Loucy (cell line): ENCODE measurements at regions not wholly inside any gene's neighbourhood (a gene's known extent, or its start where the extent isn't known, plus 50 kb on each side); places are given as distances from the start of the nearest gene placed in this dataset.

ENCODE experiments used
- H2AFZ ChIP-seq: fragments of 200-600 bp; sonication (generic); 2 replicates; pipeline ENCODE4 v1.6.0; 2016; ENCODE audit warnings: antibody characterized with exemption, mild to moderate bottlenecking, low read length, moderate library complexity
- H3F3A ChIP-seq: fragments of 200-600 bp; 2 replicates; pipeline ENCODE4 v1.6.0; 2016; ENCODE audit warnings: antibody characterized with exemption, low read depth, mild to moderate bottlenecking
- H3K27me3 ChIP-seq: fragments of 200-600 bp; sonication (generic); 2 replicates; pipeline ENCODE4 v1.6.1; 2014; ENCODE audit warnings: low read length, mild to moderate bottlenecking; ENCODE audit not compliant: insufficient read depth, poor library complexity, severe bottlenecking
- H3K36me3 ChIP-seq: fragments of 200-600 bp; sonication (generic); 2 replicates; pipeline ENCODE4 v1.6.1; 2016; ENCODE audit warnings: low read length; ENCODE audit not compliant: insufficient read depth
- H3K4me1 ChIP-seq: fragments of 200-600 bp; sonication (generic); 2 replicates; pipeline ENCODE4 v1.5.1; 2014; ENCODE audit warnings: low read length, mild to moderate bottlenecking; ENCODE audit not compliant: insufficient read depth, poor library complexity, severe bottlenecking
- H3K4me2 ChIP-seq: fragments of 200-600 bp; sonication (generic); 2 replicates; pipeline ENCODE4 v1.6.0; 2014; ENCODE audit warnings: antibody characterized with exemption, low read length, low read depth, mild to moderate bottlenecking; ENCODE audit not compliant: poor library complexity, severe bottlenecking
- H3K4me3 ChIP-seq: fragments of 200-600 bp; sonication (generic); 2 replicates; pipeline ENCODE4 v1.5.1; 2014; ENCODE audit warnings: low read length, mild to moderate bottlenecking, mixed read lengths; ENCODE audit not compliant: poor library complexity, severe bottlenecking
- H3K79me2 ChIP-seq: fragments of 200-600 bp; sonication (generic); 2 replicates; pipeline ENCODE4 v1.6.1; 2014; ENCODE audit warnings: low read length; ENCODE audit not compliant: insufficient read depth
- H3K9ac ChIP-seq: fragments of 200-600 bp; sonication (generic); 2 replicates; pipeline ENCODE4 v1.6.0; 2014; ENCODE audit warnings: mild to moderate bottlenecking, low read depth, low read length, moderate library complexity; ENCODE audit not compliant: poor library complexity, severe bottlenecking
- H3K9me2 ChIP-seq: fragments of 200-600 bp; sonication (generic); replicated peaks from 2 replicates; pipeline ENCODE4 v1.6.1; 2016; ENCODE audit warnings: low read depth, low read length, mixed read lengths
- H3K9me3 ChIP-seq: fragments of 200-600 bp; sonication (generic); 2 replicates; pipeline ENCODE4 v1.6.1; 2014; ENCODE audit warnings: mild to moderate bottlenecking, antibody characterized with exemption, low read length, low read depth; ENCODE audit not compliant: insufficient read depth
- H4K20me1 ChIP-seq: fragments of 200-600 bp; sonication (generic); 2 replicates; pipeline ENCODE4 v1.6.0; 2014; ENCODE audit warnings: antibody characterized with exemption, low read length, mild to moderate bottlenecking; ENCODE audit not compliant: insufficient read depth, poor library complexity, severe bottlenecking
- EZH2phosphoT487 ChIP-seq: fragments of 200-600 bp; IDR thresholded peaks from 2 replicates; pipeline ENCODE4 v1.6.1; 2018; ENCODE audit warnings: antibody characterized with exemption, mild to moderate bottlenecking, moderate library complexity, borderline replicate concordance
- TF ChIP-seq, protein P1 (sequence below): fragments of 200-600 bp; sonication (generic); conservative IDR thresholded peaks from 2 replicates; pipeline ENCODE4 v1.5.1; 2014; ENCODE audit warnings: mild to moderate bottlenecking, antibody characterized with exemption, low read length

DNA sequence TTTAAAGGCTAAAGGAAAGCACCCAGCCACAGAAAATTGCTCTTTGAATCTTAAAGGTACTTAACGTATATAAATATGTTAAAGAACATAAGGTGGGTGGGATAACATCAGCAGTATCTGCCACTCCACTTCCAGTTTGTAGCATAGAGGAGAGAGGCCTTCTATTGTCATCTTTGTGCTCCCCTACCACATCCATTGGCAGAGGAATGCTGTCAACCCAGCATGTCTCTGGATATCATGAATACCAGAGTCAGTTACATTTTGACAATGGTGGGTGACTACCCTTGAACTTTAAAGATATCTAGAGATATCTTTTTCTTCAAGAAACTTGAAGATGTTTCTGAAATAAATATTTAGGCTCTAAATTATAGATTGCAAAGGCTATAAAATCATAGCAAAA is 283.2 kb upstream of the LRRC7 start:
- H3K9me2 ChIP-seq: no peaks in the 10 kb centered on the region
- no peaks in the 10 kb centered on the region for H3K9me3 ChIP-seq
- H3K9ac ChIP-seq: no peak overlapping the region
- H3K36me3 ChIP-seq: no peaks in the 10 kb centered on the region
- H3K4me2 ChIP-seq: no peak overlapping the region
- TF ChIP-seq, protein P1, sequence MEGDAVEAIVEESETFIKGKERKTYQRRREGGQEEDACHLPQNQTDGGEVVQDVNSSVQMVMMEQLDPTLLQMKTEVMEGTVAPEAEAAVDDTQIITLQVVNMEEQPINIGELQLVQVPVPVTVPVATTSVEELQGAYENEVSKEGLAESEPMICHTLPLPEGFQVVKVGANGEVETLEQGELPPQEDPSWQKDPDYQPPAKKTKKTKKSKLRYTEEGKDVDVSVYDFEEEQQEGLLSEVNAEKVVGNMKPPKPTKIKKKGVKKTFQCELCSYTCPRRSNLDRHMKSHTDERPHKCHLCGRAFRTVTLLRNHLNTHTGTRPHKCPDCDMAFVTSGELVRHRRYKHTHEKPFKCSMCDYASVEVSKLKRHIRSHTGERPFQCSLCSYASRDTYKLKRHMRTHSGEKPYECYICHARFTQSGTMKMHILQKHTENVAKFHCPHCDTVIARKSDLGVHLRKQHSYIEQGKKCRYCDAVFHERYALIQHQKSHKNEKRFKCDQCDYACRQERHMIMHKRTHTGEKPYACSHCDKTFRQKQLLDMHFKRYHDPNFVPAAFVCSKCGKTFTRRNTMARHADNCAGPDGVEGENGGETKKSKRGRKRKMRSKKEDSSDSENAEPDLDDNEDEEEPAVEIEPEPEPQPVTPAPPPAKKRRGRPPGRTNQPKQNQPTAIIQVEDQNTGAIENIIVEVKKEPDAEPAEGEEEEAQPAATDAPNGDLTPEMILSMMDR: no peak
- no peak for TF ChIP-seq EZH2phosphoT487
- H2AFZ ChIP-seq: no peak overlapping the region
- H3K4me1 ChIP-seq: no peaks in the 10 kb centered on the region
- H3K4me3 ChIP-seq: no peak overlapping the region
- H3K27me3 ChIP-seq: no peaks in the 10 kb centered on the region
- H4K20me1 ChIP-seq: no peaks in the 10 kb centered on the region
- H3K79me2 ChIP-seq: no peaks in the 10 kb centered on the region
- no peaks in the 10 kb centered on the region for H3F3A ChIP-seq

DNA sequence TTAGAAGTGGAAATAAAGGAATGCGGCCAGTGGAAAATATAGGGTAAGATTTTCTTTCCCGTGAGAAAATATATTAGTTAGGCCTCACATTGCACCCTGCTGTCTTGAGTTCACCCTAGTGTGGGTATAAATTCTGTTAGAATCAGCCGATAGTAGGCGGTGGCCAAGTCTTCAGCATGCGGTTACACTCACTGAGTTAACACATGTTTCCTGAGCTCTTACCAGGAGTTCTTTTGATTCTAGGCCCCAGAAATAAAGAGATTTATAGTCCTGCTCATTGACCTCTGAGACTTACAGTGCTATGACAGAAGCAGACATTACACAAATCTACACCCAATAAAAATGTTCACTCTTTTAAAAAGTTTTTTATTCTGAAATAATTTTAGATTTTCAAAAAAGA is 279.3 kb upstream of the LRRC7 start:
- H4K20me1 ChIP-seq: no peaks in the 10 kb centered on the region
- TF ChIP-seq, protein P1: no peak
- TF ChIP-seq EZH2phosphoT487: no peak
- H3K9me3 ChIP-seq: no peaks in the 10 kb centered on the region
- no peaks in the 10 kb centered on the region for H3K4me1 ChIP-seq
- no peaks in the 10 kb centered on the region for H3F3A ChIP-seq
- no peak overlapping the region for H3K9ac ChIP-seq
- H3K36me3 ChIP-seq: no peaks in the 10 kb centered on the region
- no peak overlapping the region for H3K4me3 ChIP-seq
- no peak overlapping the region for H2AFZ ChIP-seq
- H3K4me2 ChIP-seq: no peak overlapping the region
- no peaks in the 10 kb centered on the region for H3K79me2 ChIP-seq
- no peaks in the 10 kb centered on the region for H3K27me3 ChIP-seq
- H3K9me2 ChIP-seq: no peaks in the 10 kb centered on the region

GRCh38 chr1:69290291-69290690 is 277.4 kb upstream of the LRRC7 start:
- Histone ChIP-seq H3K9me2 (no peaks in the 10 kb centered on the region), H3K4me3 (no peak overlapping the region), H3K36me3 (no peaks in the 10 kb centered on the region), H3K4me1 (peaks cover 5% of the 10 kb centered on the region), H3K9me3 (no peaks in the 10 kb centered on the region), H4K20me1 (no peaks in the 10 kb centered on the region), H3K9ac (no peak overlapping the region), H3K4me2 (no peak overlapping the region), H3K27me3 (no peaks in the 10 kb centered on the region), H3K79me2 (no peaks in the 10 kb centered on the region), H3F3A (no peaks in the 10 kb centered on the region), H2AFZ (no peak overlapping the region)
- TF ChIP-seq, protein P1: no peak
- TF ChIP-seq EZH2phosphoT487: no peak
